ENCODE measurements at regions not wholly inside any gene's neighbourhood (a gene's known extent, or its start where the extent isn't known, plus 50 kb on each side); places are given as distances from the start of the nearest gene placed in this dataset.

- TF ChIP-seq SPI1 (IDR thresholded peaks at IDR 0.05; ENCODE audit: low read depth, low read length) (no peak), POLR2A (IDR thresholded peaks at IDR 0.05; ENCODE audit: low read depth, low read length) (no peak), POU2F2 (IDR thresholded peaks at IDR 0.05; ENCODE audit: low read depth, low read length) (no peak), POLR2AphosphoS5 (IDR thresholded peaks at IDR 0.05; ENCODE audit: low read depth, low read length) (no peak), TAF1 (IDR thresholded peaks at IDR 0.05; ENCODE audit: low read depth, low read length) (no peak), PAX5 (IDR thresholded peaks at IDR 0.05; ENCODE audit: insufficient read depth, low read length, severe bottlenecking) (no peak)
Measured at GRCh38 chr10:4541292-4541691, 284.7 kb upstream of the AKR1E2 start.
